ENCODE measurements at regions not wholly inside any gene's neighbourhood (a gene's known extent, or its start where the extent isn't known, plus 50 kb on each side); places are given as distances from the start of the nearest gene placed in this dataset.

DNA sequence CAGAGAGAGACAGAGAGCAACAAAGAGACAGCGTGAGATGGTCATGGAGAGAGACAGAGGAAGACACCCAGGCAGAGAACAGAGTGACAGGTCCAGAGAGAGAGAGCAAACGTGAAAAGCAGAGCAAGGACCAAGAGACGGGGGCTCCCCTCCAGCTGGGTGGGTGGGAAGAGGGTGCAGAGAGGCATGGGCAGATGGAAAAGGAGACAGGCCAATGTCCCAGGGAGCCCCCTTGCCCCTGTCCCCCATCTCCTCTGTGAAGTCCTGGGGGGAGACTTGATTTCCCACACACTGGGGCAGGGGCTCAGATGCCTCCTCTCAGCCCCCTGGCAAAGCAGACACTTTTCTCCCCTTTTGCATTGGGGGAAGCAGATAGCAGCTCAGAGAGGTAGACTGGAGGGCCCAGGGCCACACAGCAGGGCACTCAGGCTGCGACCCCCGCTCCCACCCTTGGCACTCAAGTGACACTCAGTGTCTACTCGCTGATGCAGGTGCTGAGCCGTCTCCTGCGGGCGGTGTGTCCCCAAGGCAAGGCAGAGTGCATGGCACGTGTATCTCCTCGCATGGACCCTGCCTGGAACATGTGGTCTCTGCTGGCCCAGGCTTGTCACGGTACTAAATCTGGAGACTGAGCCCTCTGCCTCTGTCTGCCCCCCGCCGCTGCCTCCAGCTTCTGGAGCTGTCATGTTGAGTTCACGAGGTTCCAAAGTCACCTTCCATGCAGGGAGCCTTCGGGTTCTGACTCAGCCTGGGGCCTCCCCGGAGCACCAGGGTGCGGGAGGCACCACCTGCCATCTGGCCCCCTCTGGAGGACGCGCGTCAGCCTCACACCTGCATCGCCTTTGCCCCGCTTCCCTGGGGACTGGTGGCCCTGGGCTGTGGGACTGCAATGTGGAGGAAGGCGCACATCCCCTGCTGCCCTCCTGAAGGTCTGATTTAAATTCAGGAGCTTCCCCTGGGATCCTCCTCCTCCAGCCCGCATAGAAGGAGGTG, 215.9 kb upstream of the GSE1 start (continued):
- TF ChIP-seq, protein P1, sequence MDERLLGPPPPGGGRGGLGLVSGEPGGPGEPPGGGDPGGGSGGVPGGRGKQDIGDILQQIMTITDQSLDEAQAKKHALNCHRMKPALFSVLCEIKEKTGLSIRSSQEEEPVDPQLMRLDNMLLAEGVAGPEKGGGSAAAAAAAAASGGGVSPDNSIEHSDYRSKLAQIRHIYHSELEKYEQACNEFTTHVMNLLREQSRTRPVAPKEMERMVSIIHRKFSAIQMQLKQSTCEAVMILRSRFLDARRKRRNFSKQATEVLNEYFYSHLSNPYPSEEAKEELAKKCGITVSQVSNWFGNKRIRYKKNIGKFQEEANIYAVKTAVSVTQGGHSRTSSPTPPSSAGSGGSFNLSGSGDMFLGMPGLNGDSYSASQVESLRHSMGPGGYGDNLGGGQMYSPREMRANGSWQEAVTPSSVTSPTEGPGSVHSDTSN (CRISPR knock-in tag; IDR thresholded peaks at IDR 0.05) = no peak
- TF ChIP-seq, protein P2, sequence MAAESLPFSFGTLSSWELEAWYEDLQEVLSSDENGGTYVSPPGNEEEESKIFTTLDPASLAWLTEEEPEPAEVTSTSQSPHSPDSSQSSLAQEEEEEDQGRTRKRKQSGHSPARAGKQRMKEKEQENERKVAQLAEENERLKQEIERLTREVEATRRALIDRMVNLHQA (CRISPR knock-in tag; IDR thresholded peaks at IDR 0.05) = no peak
- 0 out of 2 replicates have a peak, but pooled peaks have one; percentile 15 for TF ChIP-seq ZNF891 (CRISPR knock-in tag; IDR thresholded peaks at IDR 0.05)
- no peak for TF ChIP-seq ZNF678 (CRISPR knock-in tag; IDR thresholded peaks at IDR 0.05)

DNA sequence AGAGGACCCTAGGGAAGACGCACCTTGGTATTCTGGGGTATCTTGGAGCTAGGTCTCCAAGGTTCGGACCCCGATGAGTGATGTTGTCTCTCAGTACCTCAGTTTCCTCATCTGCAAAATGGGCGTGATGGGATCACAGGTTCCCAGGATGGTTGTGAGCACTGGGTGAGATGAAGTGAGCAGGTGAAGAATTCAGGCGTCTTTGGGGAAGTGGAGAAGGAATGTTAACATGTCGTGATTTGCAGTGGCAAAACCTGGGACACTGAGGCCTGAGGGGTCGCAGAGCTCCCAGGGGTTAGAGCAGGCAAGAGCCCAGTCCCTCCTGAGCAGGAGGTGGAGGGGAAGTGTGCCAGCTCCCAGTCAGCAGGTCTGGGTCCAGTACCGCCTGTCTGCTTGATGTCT, 215.1 kb upstream of the GSE1 start:
- ChIA-PET POLR2A (no interaction called here), CTCF (ENCODE audit: low intra/inter-chr PET ratio, low total read pairs) (interaction anchor here (1.1 kb wide), 1 partner anchor 122 kb away, joined by 4 read pairs; no protein-coding TSS in a partner anchor)
- H3K4me1 ChIP-seq (ENCODE audit: insufficient read depth, low read length) = peaks cover 47% of the 10 kb centered on the region
- WGBS (ENCODE audit: low lambda C conversion rate) = 89% methylated on average over 7 of the region's 8 CpGs
- H4K20me1 ChIP-seq (ENCODE audit: insufficient read depth, low read length) = peaks cover 4% of the 10 kb centered on the region; the same call in 1 of the 2 replicates
- no peak for ATAC-seq
- intact Hi-C loops (cut with micrococcal nuclease; ENCODE audit: unreplicated experiment) = loop anchor here (10.0 kb wide), 2 partner anchors 217 to 317 kb away; partner anchors contain the start of gene GSE1
- H2AFZ ChIP-seq (ENCODE audit: low read length) = no peak overlapping the region
- no peak overlapping the region for H3K4me3 ChIP-seq (replicated peaks in 1 of 3; ENCODE audit: insufficient read depth in 1 of 3, low read depth in 2 of 3, low read length in 3 of 3)
- H3K4me2 ChIP-seq (ENCODE audit: low read depth, low read length) = no peak overlapping the region
- H3K36me3 ChIP-seq (replicated peaks in 1 of 2; ENCODE audit: control insufficient read depth in 1 of 2, insufficient read depth in 2 of 2, low read length in 2 of 2) = no peaks in the 10 kb centered on the region
- H3K27me3 ChIP-seq (ENCODE audit: control insufficient read depth in 1 of 2, insufficient read depth in 2 of 2, low read length in 2 of 2) = peaks cover 12 to 30% of the 10 kb centered on the region in 2 experiments; a peak in 4 of 5 replicates
- in situ Hi-C loops (cut with HindIII; ENCODE audit: extremely low pct_ligation_motif_present, low pct_unique_long_range_greater_than_20kb) = no loop called here
- DNase-seq (ENCODE audit: low spot score) = no peak
- no peaks in the 10 kb centered on the region for H3K9me3 ChIP-seq (ENCODE audit: low read length)
- no peak for FAIRE-seq
- no peak overlapping the region for H3K27ac ChIP-seq (ENCODE audit: extremely low read length, insufficient read depth, low read length)
- no peak for TF ChIP-seq STAG1 (CRISPR knock-in tag; IDR thresholded peaks at IDR 0.05)
- no peak for TF ChIP-seq SUZ12 (IDR thresholded peaks at IDR 0.05; ENCODE audit: low read depth, low read length)
- no peak for TF ChIP-seq PLRG1 (conservative IDR thresholded peaks at IDR 0.05)
- no peak for TF ChIP-seq ZSCAN22 (CRISPR knock-in tag; IDR thresholded peaks at IDR 0.05)
- peak; percentile 88 for TF ChIP-seq ZNF629 (CRISPR knock-in tag; conservative IDR thresholded peaks at IDR 0.05)
- no TSS peak for BruUV-seq (replicated peaks)
- H3K9ac ChIP-seq (ENCODE audit: insufficient read depth, low read depth, low read length) = no peak overlapping the region
- H3K79me2 ChIP-seq (ENCODE audit: insufficient read depth, low read length) = no peaks in the 10 kb centered on the region
